Fibroblast of lung (primary cell): ENCODE measurements at regions not wholly inside any gene's neighbourhood (a gene's known extent, or its start where the extent isn't known, plus 50 kb on each side); places are given as distances from the start of the nearest gene placed in this dataset.

ENCODE experiments used
- EZH2 ChIP-seq: IDR thresholded peaks from 2 replicates; pipeline ENCODE4 v1.5.1; 2012; ENCODE audit warnings: low read length, control low read depth, mild to moderate bottlenecking; ENCODE audit errors: missing control alignments
- TF ChIP-seq, protein P1 (sequence below), 2 donors: IDR thresholded peaks in 1 of 2; conservative IDR thresholded peaks in 1 of 2; 1 replicate in 1 of 2; 2 replicates in 1 of 2; pipeline ENCODE4 v1.5.1; 2011 to 2012; ENCODE audit warnings: low read length in 2 of 2, control low read depth in 1 of 2, inconsistent platforms in 1 of 2, low read depth in 1 of 2, mild to moderate bottlenecking in 1 of 2

DNA sequence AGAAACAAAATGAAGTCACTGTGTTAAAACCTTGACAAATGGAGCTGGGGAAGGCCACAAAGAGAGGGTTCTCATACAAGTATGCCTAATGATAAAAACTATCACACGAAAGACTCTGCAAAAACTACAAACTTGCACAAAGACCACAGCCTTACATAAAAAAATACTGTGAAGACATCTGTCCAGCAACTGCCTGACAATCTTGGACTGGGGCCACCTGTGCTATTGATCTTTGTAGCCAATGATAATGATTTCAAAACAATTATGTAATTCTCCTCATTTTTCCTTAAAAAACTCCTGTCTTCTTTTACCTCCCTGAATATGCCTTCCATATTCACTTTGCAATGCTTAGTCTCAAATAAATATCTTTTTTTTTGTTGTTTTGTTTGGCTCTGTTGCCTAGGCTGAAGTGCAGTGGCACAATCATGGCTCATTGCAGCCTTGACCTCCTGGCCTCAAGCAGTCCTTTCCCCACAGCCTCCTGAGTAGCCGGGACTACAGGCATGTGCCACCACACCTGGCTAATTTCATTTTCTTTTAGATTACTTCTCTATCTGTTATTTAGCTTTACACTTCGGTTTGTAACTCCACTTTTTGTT lies 79.4 kb upstream of the RHOU start:
- TF ChIP-seq, protein P1, sequence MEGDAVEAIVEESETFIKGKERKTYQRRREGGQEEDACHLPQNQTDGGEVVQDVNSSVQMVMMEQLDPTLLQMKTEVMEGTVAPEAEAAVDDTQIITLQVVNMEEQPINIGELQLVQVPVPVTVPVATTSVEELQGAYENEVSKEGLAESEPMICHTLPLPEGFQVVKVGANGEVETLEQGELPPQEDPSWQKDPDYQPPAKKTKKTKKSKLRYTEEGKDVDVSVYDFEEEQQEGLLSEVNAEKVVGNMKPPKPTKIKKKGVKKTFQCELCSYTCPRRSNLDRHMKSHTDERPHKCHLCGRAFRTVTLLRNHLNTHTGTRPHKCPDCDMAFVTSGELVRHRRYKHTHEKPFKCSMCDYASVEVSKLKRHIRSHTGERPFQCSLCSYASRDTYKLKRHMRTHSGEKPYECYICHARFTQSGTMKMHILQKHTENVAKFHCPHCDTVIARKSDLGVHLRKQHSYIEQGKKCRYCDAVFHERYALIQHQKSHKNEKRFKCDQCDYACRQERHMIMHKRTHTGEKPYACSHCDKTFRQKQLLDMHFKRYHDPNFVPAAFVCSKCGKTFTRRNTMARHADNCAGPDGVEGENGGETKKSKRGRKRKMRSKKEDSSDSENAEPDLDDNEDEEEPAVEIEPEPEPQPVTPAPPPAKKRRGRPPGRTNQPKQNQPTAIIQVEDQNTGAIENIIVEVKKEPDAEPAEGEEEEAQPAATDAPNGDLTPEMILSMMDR (conservative IDR thresholded peaks at IDR 0.05 in 1 of 2, IDR thresholded peaks at IDR 0.05 in 1 of 2; ENCODE audit: low read depth in 1 of 2, low read length in 2 of 2), result no peak
- no peak for TF ChIP-seq EZH2
